PFSK-1 (cell line): ENCODE measurements at regions not wholly inside any gene's neighbourhood (a gene's known extent, or its start where the extent isn't known, plus 50 kb on each side); places are given as distances from the start of the nearest gene placed in this dataset.

Experiments
- FOXP2 ChIP-seq: optimal IDR thresholded peaks from 2 replicates; pipeline ENCODE3; 2011; ENCODE audit warnings: borderline replicate concordance, control low read depth, inconsistent platforms; ENCODE audit not compliant: insufficient read depth; ENCODE audit errors: extremely low read length, extremely low read depth
- POLR2AphosphoS5 ChIP-seq: IDR thresholded peaks from 2 replicates; pipeline ENCODE4 v1.6.1; 2012; ENCODE audit warnings: low read depth, mild to moderate bottlenecking, control low read depth, low read length, moderate library complexity
- REST ChIP-seq, 2 experiments: IDR thresholded peaks; 2 replicates each; pipeline versions ENCODE4 v1.6.1 to v1.8.0; 2011 to 2012; ENCODE audit warnings: low read depth in 2 of 2, low read length in 2 of 2, control low read depth in 1 of 2, inconsistent platforms in 1 of 2, mild to moderate bottlenecking in 1 of 2, moderate library complexity in 1 of 2; ENCODE audit not compliant: insufficient read depth in 1 of 2
- SIN3A ChIP-seq: IDR thresholded peaks from 2 replicates; pipeline ENCODE4 v1.6.1; 2012; ENCODE audit warnings: mild to moderate bottlenecking, low read length, moderate library complexity, borderline replicate concordance; ENCODE audit not compliant: insufficient read depth
- TAF1 ChIP-seq: IDR thresholded peaks from 2 replicates; pipeline ENCODE4 v1.6.1; 2012; ENCODE audit warnings: low read length, control low read depth, borderline replicate concordance; ENCODE audit not compliant: insufficient read depth

- TF ChIP-seq POLR2AphosphoS5 (no peak), SIN3A (no peak)
Measured at GRCh38 chr9:117564839-117565238, 139.4 kb upstream of the TLR4 start.

- TF ChIP-seq TAF1: no peak
- no peak for TF ChIP-seq REST (IDR thresholded peaks at IDR 0.05; ENCODE audit: insufficient read depth in 1 of 2, low read depth in 2 of 2, low read length in 2 of 2)
- no peak for TF ChIP-seq FOXP2
- no peak for TF ChIP-seq SIN3A
- no peak for TF ChIP-seq POLR2AphosphoS5
Measured at GRCh38 chr9:117561761-117562160, 142.4 kb upstream of the TLR4 start.

GRCh38 chr9:117555964-117556629 is 141.2 kb upstream of the ASTN2 start:
- TF ChIP-seq REST (IDR thresholded peaks at IDR 0.05; ENCODE audit: insufficient read depth in 1 of 2, low read depth in 2 of 2, low read length in 2 of 2) (no peak), SIN3A (no peak), FOXP2 (no peak), POLR2AphosphoS5 (no peak), TAF1 (no peak)

- TF ChIP-seq REST (IDR thresholded peaks at IDR 0.05; ENCODE audit: insufficient read depth in 1 of 2, low read depth in 2 of 2, low read length in 2 of 2): no peak
- TF ChIP-seq SIN3A: no peak
- TF ChIP-seq FOXP2: no peak
- TF ChIP-seq TAF1: no peak
- no peak for TF ChIP-seq POLR2AphosphoS5
Measured at GRCh38 chr9:117552811-117553210, 138.0 kb upstream of the ASTN2 start.

GRCh38 chr9:117551171-117551570 is 136.3 kb upstream of the ASTN2 start:
- TF ChIP-seq FOXP2: no peak
- TF ChIP-seq SIN3A: no peak
- TF ChIP-seq POLR2AphosphoS5: no peak
- TF ChIP-seq TAF1: no peak
- TF ChIP-seq REST (IDR thresholded peaks at IDR 0.05; ENCODE audit: insufficient read depth in 1 of 2, low read depth in 2 of 2, low read length in 2 of 2): no peak
